ENCODE measurements at regions not wholly inside any gene's neighbourhood (a gene's known extent, or its start where the extent isn't known, plus 50 kb on each side); places are given as distances from the start of the nearest gene placed in this dataset.
"Not testable (repeated sequence)": the region's sequence is repeated elsewhere in the genome, so short reads cannot be mapped to it uniquely, and the experiment has no call there.

DNA sequence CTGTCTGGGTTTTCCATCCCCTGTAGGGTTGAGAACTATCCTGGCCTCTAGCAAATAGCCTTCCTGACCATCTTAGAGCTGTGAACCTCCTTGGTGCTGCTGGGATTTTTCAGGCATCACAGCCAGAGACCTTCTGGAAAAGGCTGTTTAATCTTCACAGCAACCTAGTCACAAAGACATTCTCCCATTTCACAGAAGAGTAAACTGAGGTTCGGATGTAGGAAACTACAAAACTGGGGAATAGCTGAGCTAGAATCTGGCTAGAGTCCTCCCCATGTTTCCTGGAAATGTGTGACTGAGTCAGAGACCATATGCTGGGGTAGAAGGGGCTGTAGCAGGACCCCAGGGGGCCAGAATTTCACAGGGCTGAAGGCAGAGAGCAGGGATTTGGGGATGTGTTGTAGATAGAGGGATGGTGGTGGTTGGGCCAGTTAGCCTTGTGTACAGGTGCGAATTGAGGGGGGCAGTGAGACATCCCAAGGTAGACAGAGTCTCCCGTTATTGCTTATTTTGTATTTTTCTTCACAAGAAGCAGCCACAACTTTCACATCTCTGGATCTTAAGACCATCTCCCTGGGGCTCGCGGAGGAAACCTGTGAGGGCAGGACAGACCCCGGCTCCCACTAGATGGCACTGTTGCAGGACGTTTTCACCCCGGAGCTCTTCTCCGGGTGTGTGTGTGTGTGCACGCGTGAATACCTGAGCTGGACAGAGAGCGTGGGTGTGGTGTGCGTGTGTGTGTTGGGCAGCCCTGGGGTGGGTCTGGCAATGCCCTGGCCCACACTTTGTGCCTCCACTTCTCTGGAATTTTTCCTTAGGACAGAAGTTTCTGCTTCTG, 66.9 kb upstream of the PRR23C start:
- peaks cover 65% of the 10 kb centered on the region for H3K27me3 Mint-ChIP-seq (ENCODE audit: low read depth)
- H3K4me3 Mint-ChIP-seq: no peak overlapping the region
- no peaks in the 10 kb centered on the region for H3K36me3 Mint-ChIP-seq
- TF ChIP-seq, protein P1, sequence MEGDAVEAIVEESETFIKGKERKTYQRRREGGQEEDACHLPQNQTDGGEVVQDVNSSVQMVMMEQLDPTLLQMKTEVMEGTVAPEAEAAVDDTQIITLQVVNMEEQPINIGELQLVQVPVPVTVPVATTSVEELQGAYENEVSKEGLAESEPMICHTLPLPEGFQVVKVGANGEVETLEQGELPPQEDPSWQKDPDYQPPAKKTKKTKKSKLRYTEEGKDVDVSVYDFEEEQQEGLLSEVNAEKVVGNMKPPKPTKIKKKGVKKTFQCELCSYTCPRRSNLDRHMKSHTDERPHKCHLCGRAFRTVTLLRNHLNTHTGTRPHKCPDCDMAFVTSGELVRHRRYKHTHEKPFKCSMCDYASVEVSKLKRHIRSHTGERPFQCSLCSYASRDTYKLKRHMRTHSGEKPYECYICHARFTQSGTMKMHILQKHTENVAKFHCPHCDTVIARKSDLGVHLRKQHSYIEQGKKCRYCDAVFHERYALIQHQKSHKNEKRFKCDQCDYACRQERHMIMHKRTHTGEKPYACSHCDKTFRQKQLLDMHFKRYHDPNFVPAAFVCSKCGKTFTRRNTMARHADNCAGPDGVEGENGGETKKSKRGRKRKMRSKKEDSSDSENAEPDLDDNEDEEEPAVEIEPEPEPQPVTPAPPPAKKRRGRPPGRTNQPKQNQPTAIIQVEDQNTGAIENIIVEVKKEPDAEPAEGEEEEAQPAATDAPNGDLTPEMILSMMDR (IDR thresholded peaks at IDR 0.05; ENCODE audit: unreplicated experiment): peak; percentile 51
- H3K4me1 Mint-ChIP-seq: no peaks in the 10 kb centered on the region
- H3K27ac Mint-ChIP-seq: no peak overlapping the region
- peak; percentile 53 to 81 for DNase-seq (ENCODE audit: low spot score in 2 of 2, unreplicated experiment in 2 of 2)
- no peaks in the 10 kb centered on the region for H3K9me3 Mint-ChIP-seq

DNA sequence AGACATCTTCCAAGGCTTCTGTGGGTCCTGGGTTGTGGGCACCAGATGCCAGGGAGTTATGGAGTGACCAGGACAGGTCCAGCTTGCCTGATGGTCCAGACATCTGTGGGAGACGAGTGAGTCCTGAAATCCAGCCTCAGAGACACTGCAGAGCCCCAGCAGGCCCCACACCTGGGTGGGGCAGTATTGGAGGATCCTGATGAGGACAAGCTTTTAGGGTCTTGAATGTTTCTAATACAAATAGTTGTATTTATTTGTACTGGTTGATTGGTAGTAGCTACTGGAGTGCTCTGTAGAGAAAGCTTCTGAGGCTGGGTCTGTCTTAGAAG, 67.5 kb upstream of the PRR23C start:
- H3K4me3 Mint-ChIP-seq: no peak overlapping the region
- DNase-seq (ENCODE audit: low spot score in 2 of 2, unreplicated experiment in 2 of 2): no peak
- TF ChIP-seq, protein P1 (IDR thresholded peaks at IDR 0.05; ENCODE audit: unreplicated experiment): no peak
- peaks cover 61% of the 10 kb centered on the region for H3K27me3 Mint-ChIP-seq (ENCODE audit: low read depth)
- H3K36me3 Mint-ChIP-seq: no peaks in the 10 kb centered on the region
- H3K4me1 Mint-ChIP-seq: no peaks in the 10 kb centered on the region
- no peaks in the 10 kb centered on the region for H3K9me3 Mint-ChIP-seq
- no peak overlapping the region for H3K27ac Mint-ChIP-seq

DNA sequence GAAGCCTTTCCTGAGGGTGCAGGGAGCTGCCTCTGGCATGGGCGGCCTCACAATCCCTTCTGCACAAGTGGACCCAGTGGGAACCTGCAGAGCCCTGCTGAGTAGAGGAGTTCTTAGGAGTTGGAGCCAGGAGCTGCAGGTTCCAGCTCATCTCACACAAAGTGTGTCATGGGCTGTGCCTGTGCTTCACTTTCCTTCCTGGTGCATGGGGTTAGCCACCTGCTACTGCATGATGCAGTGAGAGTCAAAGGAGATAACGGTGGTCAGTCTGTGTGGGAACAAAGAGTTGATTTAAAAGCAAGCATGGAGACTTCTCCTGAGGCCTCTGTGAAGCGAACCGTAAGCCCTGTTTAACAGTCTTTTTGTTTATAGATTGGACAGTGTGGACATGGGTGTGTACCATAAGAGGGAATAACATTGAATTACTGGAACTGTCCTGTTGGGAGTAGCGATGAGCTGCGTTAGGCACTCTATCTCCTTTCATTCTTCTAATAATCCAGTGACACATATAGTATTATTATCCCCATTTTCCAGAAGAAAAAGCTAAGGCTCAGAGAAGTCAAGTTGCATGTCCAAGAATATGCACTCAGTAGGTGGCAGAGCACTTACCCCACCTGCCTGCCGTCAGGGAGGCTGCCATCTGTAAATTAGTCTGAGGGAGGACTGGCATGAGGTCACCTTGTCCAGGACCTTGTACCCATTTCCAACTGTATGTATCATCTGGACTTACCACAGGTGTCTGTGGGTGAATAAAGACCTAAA, 68.7 kb upstream of the PRR23C start:
- no peaks in the 10 kb centered on the region for H3K9me3 Mint-ChIP-seq
- H3K36me3 Mint-ChIP-seq: no peaks in the 10 kb centered on the region
- no peak overlapping the region for H3K4me3 Mint-ChIP-seq
- peaks cover 52% of the 10 kb centered on the region for H3K27me3 Mint-ChIP-seq (ENCODE audit: low read depth)
- peak in 1 of 2 experiments; percentile 10 for DNase-seq (ENCODE audit: low spot score in 2 of 2, unreplicated experiment in 2 of 2)
- no peaks in the 10 kb centered on the region for H3K4me1 Mint-ChIP-seq
- H3K27ac Mint-ChIP-seq: no peak overlapping the region
- TF ChIP-seq, protein P1 (IDR thresholded peaks at IDR 0.05; ENCODE audit: unreplicated experiment): no peak

DNA sequence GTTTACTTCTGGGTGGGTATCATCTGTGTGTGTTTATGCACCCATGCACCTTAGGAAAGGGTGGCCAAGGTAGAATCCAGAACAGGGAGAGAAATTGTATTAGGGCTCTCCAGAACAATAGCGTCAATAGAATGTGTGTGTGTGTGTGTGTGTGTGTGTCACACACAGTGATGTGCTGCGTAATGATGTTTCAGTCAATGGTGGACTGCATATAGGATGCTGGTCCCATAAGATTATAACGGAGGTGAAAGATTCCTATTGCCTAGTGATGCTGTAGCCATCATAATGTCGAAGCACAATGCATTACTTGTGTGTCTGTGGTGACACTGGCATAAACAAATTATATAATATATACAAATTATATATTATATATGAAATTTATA, 69.3 kb upstream of the PRR23C start:
- Mint-ChIP-seq H3K4me1 (no peaks in the 10 kb centered on the region), H3K36me3 (no peaks in the 10 kb centered on the region), H3K27ac (no peak overlapping the region), H3K27me3 (ENCODE audit: low read depth) (peaks cover 49% of the 10 kb centered on the region), H3K4me3 (no peak overlapping the region), H3K9me3 (no peaks in the 10 kb centered on the region)
- TF ChIP-seq, protein P1 (IDR thresholded peaks at IDR 0.05; ENCODE audit: unreplicated experiment): no peak
- DNase-seq (ENCODE audit: low spot score in 2 of 2, unreplicated experiment in 2 of 2): no peak

DNA sequence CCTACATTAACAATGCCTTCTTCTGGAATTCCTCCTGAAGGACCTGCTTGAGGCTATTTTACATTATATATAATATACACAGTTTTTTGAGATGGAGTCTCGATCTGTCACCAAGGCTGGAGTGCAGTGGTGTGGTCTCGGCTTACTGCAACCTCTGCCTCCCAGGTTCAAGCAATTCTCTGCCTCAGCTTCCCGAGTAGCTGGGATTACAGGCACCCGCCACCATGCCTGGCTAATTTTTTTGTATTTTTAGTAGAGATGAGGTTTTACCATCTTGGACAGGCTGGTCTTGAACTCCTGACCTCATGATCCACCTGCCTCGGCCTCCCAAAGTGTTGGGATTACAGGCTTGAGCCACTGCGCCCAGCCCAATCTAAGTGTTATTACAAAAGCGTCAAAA, 71.9 kb upstream of the PRR23C start:
- not testable (repeated sequence) for H3K4me3 Mint-ChIP-seq; H3K36me3 Mint-ChIP-seq; H3K9me3 Mint-ChIP-seq; H3K27ac Mint-ChIP-seq; H3K4me1 Mint-ChIP-seq; DNase-seq (ENCODE audit: low spot score in 2 of 2, unreplicated experiment in 2 of 2)
- H3K27me3 Mint-ChIP-seq (ENCODE audit: low read depth): peaks cover 24% of the 10 kb centered on the region

GRCh38 chr3:139117136-139117675, 72.5 kb upstream of the PRR23C start:
- no peak overlapping the region for H3K27ac Mint-ChIP-seq
- TF ChIP-seq, protein P1 (IDR thresholded peaks at IDR 0.05; ENCODE audit: unreplicated experiment): no peak
- no peaks in the 10 kb centered on the region for H3K36me3 Mint-ChIP-seq
- no peaks in the 10 kb centered on the region for H3K9me3 Mint-ChIP-seq
- H3K4me3 Mint-ChIP-seq: no peak overlapping the region
- DNase-seq (ENCODE audit: low spot score in 2 of 2, unreplicated experiment in 2 of 2): no peak
- H3K4me1 Mint-ChIP-seq: peaks cover 6% of the 10 kb centered on the region
- H3K27me3 Mint-ChIP-seq (ENCODE audit: low read depth): peaks cover 18% of the 10 kb centered on the region

Data from mesothelial cell of epicardium (in vitro differentiated cells).